Left kidney (tissue), 1 donor: ENCODE measurements at regions not wholly inside any gene's neighbourhood (a gene's known extent, or its start where the extent isn't known, plus 50 kb on each side); places are given as distances from the start of the nearest gene placed in this dataset.
"Not testable (repeated sequence)": the region's sequence is repeated elsewhere in the genome, so short reads cannot be mapped to it uniquely, and the experiment has no call there.

Experiments used
- DNase-seq: peaks from one replicate; pipeline ENCODE4 v3.0.0-alpha.2; 2013

DNA sequence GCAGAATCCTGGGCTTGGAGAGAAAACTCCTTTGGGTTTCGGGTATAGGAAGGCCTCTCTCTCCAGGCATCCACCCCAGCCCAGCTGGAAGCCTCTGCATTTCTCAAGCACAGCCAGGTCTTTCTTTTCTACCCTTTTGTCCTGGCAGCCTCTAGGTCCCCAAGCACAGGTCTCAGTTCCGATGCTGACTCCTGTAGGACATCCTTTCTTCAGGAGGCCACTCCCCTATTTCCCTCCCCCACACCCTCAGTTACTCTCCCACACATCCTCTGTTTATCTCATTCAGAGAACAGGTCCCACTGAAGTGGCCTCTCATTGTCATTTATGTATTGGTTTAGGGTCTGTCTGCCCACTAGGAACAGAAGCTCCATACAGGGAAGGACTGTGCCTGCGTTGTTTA, 352.6 kb downstream of the VRK1 start:
- DNase-seq, result no peak

GRCh38 chr14:97153527-97153926, 356.3 kb downstream of the VRK1 start:
- no peak for DNase-seq

- DNase-seq, result no peak
Measured at GRCh38 chr14:97155320-97155719, 358.1 kb downstream of the VRK1 start.

GRCh38 chr14:97155814-97156213, 358.6 kb downstream of the VRK1 start:
- DNase-seq, result no peak

GRCh38 chr14:97156705-97157104, 359.5 kb downstream of the VRK1 start:
- DNase-seq, result no peak

DNA sequence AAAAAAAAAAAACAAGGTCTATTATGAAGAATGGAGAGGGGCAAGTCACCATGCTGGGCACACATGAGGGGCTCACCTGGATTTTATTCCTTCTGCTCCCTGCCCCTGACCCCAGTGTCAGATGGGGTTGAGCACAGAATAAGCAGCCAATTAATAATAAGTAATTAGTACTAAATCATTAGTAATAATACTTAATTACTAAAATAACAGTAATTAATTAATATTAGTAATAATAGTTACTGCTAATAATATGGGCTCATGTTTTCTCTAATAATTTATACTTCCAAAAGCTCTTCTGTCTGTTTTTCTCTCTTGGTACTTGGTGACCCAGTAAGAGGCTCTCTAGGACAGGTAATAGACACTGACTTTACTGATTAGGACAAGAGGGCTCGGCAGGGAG, 360.9 kb downstream of the VRK1 start:
- DNase-seq, result no peak

DNA sequence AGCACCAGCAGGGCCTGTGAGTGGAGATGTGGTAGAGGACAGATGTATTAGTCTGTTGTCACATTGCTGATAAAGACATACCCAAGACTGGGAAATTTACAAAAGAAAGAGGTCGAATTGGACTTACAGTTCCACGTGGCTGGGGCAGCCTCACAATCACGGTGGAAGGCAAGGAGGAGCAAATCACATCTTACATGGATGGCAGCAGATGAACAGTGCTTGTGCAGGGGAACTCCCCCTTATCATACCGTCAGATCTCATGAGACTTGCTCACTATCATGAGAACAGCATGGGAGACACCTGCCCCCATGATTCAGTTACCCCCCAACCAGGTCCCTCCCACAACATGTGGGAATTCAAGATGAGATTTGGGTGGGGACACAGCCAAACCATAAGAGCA, 361.9 kb downstream of the VRK1 start:
- no peak for DNase-seq

- DNase-seq, result no peak
Measured at GRCh38 chr14:97162621-97163020, 365.4 kb downstream of the VRK1 start.

- DNase-seq, result no peak
Measured at GRCh38 chr14:97164021-97164420, 366.8 kb downstream of the VRK1 start.

GRCh38 chr14:97166497-97166896, 369.3 kb downstream of the VRK1 start:
- no peak for DNase-seq

DNA sequence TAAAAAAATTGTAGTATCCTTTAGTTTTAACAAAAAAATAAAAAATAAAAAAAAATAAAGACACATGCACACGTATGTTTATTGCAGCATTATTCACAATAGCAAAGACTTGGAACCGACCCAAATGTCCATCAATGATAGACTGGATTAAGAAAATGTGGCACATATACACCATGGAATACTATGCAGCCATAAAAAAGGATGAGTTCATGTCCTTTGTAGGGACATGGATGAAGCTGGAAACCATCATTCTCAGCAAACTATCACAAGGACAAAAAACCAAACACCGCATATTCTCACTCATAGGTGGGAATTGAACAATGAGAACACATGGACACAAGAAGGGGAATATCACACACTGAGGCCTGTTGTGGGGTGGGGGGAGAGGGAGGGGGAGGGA, 370.4 kb downstream of the VRK1 start:
- not testable (repeated sequence) for DNase-seq

DNA sequence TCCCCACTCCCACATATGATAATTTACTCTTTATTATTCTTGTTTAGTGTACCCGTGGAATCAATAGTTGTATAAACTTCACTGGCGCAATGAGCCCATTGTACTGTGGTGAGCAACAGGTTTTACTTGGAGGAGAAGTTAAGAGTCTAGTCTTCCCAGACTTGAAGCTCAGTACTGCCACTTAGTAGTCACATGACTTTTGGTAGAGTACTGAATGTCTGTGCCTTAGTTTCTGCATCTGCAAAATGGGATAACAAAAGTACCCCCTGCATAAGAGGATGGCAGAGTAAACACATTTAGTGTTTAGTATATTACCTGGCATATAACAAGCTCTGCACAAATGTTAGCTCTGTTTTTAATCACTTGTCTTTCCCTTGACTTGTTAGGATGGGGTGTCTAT, 375.5 kb downstream of the VRK1 start:
- no peak for DNase-seq

GRCh38 chr14:97177016-97177415, 379.8 kb downstream of the VRK1 start:
- no peak for DNase-seq

DNA sequence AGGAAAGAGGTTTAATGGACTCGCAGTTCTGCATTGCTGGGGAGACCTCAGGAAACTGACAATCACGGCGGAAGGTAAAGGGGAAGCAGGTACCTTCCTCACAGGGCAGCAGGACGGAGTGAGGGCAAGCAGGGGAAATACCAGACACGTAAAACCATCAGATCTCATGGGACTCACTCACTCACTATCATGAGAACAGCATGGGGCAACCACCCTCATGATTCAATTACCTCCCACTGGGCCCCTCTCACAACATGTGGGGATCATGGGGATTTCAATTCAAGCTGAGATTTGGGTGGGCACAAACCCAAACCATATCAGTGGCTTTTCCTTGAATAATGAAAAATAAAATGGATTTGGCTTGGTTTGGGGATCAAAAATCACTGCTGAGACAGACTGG, 380.5 kb downstream of the VRK1 start:
- DNase-seq, result no peak

DNA sequence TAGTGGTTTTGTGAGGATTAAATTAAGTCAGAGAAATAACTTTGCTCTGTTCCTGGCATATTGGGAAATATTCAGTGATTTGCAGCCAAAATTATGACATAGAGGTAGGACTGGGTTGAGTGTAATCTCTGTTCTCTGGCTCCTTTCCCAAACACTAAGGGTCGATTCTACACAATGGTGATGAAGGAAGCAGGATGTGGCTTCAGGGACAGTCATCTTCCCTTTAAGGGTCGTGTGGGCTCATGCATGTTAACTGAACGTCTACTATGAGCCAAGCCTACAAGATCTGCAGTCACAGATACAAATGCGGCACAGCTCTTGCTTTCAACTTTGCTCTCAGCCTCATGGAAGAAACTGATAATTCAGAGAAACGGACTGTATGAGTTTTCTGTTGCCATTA, 381.6 kb downstream of the VRK1 start:
- DNase-seq, result no peak

DNA sequence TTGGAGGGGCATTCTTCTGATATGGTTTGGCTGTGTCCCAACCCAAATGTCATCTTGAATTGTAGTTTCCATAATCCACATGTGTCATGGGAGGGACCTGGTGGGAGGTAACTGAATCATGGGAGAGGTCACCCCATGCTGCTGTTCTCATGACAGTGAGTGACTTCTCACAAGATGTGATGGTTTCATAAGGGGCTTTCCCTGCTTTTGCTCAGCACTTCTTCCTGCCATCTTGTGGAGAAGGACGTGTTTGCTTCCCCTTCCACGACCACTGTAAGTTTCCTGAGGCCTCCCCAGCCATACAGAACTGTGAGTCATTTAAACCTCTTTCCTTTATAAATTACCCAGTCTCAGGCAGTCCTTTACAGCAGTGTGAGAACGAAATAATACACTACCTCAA, 382.4 kb downstream of the VRK1 start:
- no peak for DNase-seq

GRCh38 chr14:97180304-97181200, 383.4 kb downstream of the VRK1 start:
- DNase-seq, result no peak

DNA sequence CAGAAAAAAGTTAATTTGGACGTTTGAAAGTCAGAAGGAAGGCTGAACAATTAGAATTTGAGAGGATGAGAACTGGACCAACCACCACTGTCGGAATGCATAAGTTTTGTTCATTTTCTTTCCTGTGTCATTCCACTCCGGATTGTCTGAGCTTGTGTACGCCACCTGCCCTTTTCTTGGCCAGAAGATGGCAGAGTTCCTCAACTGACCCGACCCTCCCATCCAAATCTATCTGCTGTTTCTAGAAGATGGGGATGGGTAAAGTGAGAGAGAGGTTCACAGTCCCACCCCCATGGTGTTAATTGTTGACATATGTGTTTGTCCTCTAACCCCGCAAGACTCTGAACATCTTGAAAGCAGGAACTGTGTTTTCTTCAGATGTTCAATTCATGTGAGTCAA, 388.0 kb downstream of the VRK1 start:
- no peak for DNase-seq

- no peak for DNase-seq
Measured at GRCh38 chr14:97187916-97188315, 390.7 kb downstream of the VRK1 start.

GRCh38 chr14:97196336-97196735, 399.2 kb downstream of the VRK1 start:
- DNase-seq, result no peak

GRCh38 chr14:97198813-97199212, 401.6 kb downstream of the VRK1 start:
- DNase-seq, result no peak

DNA sequence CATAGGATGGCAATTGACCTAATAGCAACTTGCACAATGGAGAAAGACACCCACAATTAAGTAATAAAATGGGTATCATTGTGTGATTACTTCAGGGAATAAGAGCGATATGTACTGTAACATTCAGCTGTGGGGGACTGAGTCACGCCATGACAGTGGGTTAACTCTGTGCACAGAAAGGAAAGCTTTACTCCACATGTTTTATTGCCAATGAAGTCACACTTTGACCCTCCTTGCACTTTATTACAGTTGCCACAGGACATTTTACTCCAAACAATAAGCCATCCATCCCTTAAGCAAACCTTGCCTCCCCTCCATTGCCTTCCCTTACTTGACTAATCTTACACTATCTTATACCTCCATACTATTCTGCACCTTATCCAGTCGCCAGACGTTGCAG, 403.1 kb downstream of the VRK1 start:
- DNase-seq, result no peak

DNA sequence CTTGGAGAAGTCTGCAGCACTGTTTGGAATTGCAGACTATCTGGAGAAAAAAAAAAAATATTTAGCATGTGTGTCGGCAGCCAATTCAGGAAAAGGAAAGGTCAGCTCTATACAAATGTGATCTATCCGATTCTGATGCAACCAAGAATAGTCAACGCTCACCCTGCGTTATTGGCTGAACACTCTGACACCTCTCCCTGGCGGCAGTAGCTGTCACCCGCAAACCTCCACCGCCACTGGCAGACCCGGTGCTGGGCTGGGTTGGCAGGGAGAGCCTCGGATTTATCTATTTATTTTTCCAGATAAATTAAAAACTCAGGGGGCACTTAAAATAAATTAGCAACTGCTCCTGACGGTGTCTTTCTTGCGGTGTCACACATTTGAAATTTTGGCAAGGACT, 409.7 kb downstream of the VRK1 start:
- DNase-seq, result no peak

DNA sequence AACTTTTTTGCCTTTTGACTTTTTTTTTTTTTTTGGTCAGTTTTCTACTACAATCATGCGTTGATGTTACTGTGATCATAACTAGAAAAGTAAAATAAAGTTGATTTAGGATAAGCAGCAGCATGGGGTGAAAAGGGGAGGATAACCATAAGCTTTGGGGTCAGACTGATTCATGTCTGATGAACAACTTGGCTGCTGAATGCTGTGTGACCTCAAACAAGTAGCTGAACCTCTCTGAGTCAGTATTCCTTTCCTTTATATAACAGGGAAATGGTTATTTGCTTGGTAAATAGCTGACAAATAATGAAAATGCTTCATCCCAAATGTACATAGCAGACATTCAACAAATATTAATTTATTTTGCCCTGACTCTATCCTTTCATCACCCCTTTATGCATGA, 413.0 kb downstream of the VRK1 start:
- no peak for DNase-seq
